H9 (cell line): ENCODE measurements at regions not wholly inside any gene's neighbourhood (a gene's known extent, or its start where the extent isn't known, plus 50 kb on each side); places are given as distances from the start of the nearest gene placed in this dataset.

Source experiments
- DNase-seq: peaks from one replicate; pipeline ENCODE4 v3.0.0-alpha.2; 2017
- H2AFZ ChIP-seq: one replicate; pipeline ENCODE4 v1.6.1; 2013; ENCODE audit warnings: mild to moderate bottlenecking, low read length, control low read depth, moderate library complexity
- H2AK5ac ChIP-seq: 2 replicates; pipeline ENCODE4 v1.6.1; 2013; ENCODE audit warnings: low read length, control low read depth, mixed read lengths; ENCODE audit not compliant: insufficient read length
- H2BK120ac ChIP-seq: one replicate; pipeline ENCODE4 v1.6.1; 2013; ENCODE audit warnings: low read depth, mild to moderate bottlenecking, low read length, control low read depth, inconsistent platforms; ENCODE audit not compliant: poor library complexity, severe bottlenecking
- H2BK12ac ChIP-seq: 2 replicates; pipeline ENCODE4 v1.6.1; 2013; ENCODE audit warnings: low read length, control low read depth, mixed read lengths, low read depth; ENCODE audit not compliant: insufficient read length
- H2BK15ac ChIP-seq: 2 replicates; pipeline ENCODE4 v1.6.1; 2013; ENCODE audit warnings: low read depth, low read length, control low read depth
- H2BK20ac ChIP-seq: one replicate; pipeline ENCODE4 v1.6.1; 2013; ENCODE audit warnings: low read depth, mild to moderate bottlenecking, low read length, control low read depth, inconsistent platforms; ENCODE audit not compliant: poor library complexity, severe bottlenecking
- H2BK5ac ChIP-seq: 2 replicates; pipeline ENCODE4 v1.6.1; 2013; ENCODE audit warnings: low read length, control low read depth, mixed read lengths; ENCODE audit not compliant: insufficient read length
- H3K14ac ChIP-seq: 2 replicates; pipeline ENCODE4 v1.6.1; 2013; ENCODE audit warnings: low read length, control low read depth; ENCODE audit not compliant: insufficient read depth
- H3K18ac ChIP-seq: 2 replicates; pipeline ENCODE4 v1.6.1; 2013; ENCODE audit warnings: low read depth, mild to moderate bottlenecking, mixed read lengths, low read length, control low read depth; ENCODE audit not compliant: insufficient read length
- H3K23ac ChIP-seq: 2 replicates; pipeline ENCODE4 v1.6.1; 2013; ENCODE audit warnings: low read length, control low read depth, mixed read lengths, low read depth; ENCODE audit not compliant: insufficient read length
- H3K23me2 ChIP-seq: 2 replicates; pipeline ENCODE4 v1.6.1; 2013; ENCODE audit warnings: low read depth, mild to moderate bottlenecking, mixed read lengths, low read length, control low read depth; ENCODE audit not compliant: insufficient read length, poor library complexity, severe bottlenecking
- H3K27ac ChIP-seq: 2 replicates; pipeline ENCODE4 v1.5.1; 2013; ENCODE audit warnings: low read length, control low read depth, mixed read lengths, low read depth; ENCODE audit not compliant: insufficient read length
- H3K27me3 ChIP-seq: 2 replicates; pipeline ENCODE4 v1.6.1; 2013; ENCODE audit warnings: low read length, control low read depth, inconsistent platforms; ENCODE audit not compliant: insufficient read depth
- H3K4ac ChIP-seq: 2 replicates; pipeline ENCODE4 v1.6.1; 2013; ENCODE audit warnings: low read depth, mild to moderate bottlenecking, control low read depth, inconsistent platforms, low read length, moderate library complexity
- H3K4me1 ChIP-seq: 2 replicates; pipeline ENCODE4 v1.6.1; 2013; ENCODE audit warnings: low read length, control low read depth, inconsistent platforms; ENCODE audit not compliant: insufficient read depth
- H3K4me2 ChIP-seq: 2 replicates; pipeline ENCODE4 v1.6.1; 2013; ENCODE audit warnings: low read length, control low read depth, mixed read lengths; ENCODE audit not compliant: insufficient read length, insufficient read depth
- H3K56ac ChIP-seq: 2 replicates; pipeline ENCODE4 v1.6.1; 2013; ENCODE audit warnings: low read depth, mild to moderate bottlenecking, mixed read lengths, low read length, control low read depth; ENCODE audit not compliant: insufficient read length
- H3K79me1 ChIP-seq: 2 replicates; pipeline ENCODE4 v1.6.1; 2013; ENCODE audit warnings: low read depth, mild to moderate bottlenecking, moderate library complexity, low read length, control low read depth, inconsistent platforms; ENCODE audit not compliant: insufficient read depth, poor library complexity, severe bottlenecking
- H3K79me2 ChIP-seq: 2 replicates; pipeline ENCODE4 v1.6.1; 2013; ENCODE audit warnings: low read length, control low read depth, inconsistent platforms; ENCODE audit not compliant: insufficient read depth
- H3K9ac ChIP-seq: 2 replicates; pipeline ENCODE4 v1.6.1; 2013; ENCODE audit warnings: low read length, control low read depth, mixed read lengths; ENCODE audit not compliant: insufficient read length; ENCODE audit errors: extremely low read depth
- H3K9me3 ChIP-seq: one replicate; pipeline ENCODE4 v1.6.1; 2013; ENCODE audit warnings: low read depth, low read length, inconsistent platforms; ENCODE audit not compliant: control insufficient read depth
- H3T11ph ChIP-seq: one replicate; pipeline ENCODE4 v1.6.1; 2013; ENCODE audit warnings: mild to moderate bottlenecking, low read length, control low read depth, inconsistent platforms
- H4K20me1 ChIP-seq: one replicate; pipeline ENCODE4 v1.6.1; 2013; ENCODE audit not compliant: control insufficient read depth, insufficient read length, insufficient read depth
- H4K5ac ChIP-seq: 2 replicates; pipeline ENCODE4 v1.6.1; 2013; ENCODE audit warnings: low read depth, mild to moderate bottlenecking, mixed read lengths, low read length, control low read depth; ENCODE audit not compliant: insufficient read length
- H4K8ac ChIP-seq: replicated peaks from 2 replicates; pipeline ENCODE4 v1.6.1; 2013; ENCODE audit warnings: low read length, control low read depth, mixed read lengths, low read depth; ENCODE audit not compliant: insufficient read length
- H4K91ac ChIP-seq: 2 replicates; pipeline ENCODE4 v1.6.1; 2013; ENCODE audit warnings: low read depth, mild to moderate bottlenecking, moderate library complexity, mixed read lengths, low read length, control low read depth; ENCODE audit not compliant: insufficient read length
- H3K27ac Mint-ChIP-seq, 3 experiments: 2 replicates in 2 of 3; 3 replicates in 1 of 3; pipeline ENCODE4 v1.8.0; 2020 to 2021; ENCODE audit warnings: mixed read lengths in 3 of 3, mild to moderate bottlenecking in 1 of 3, moderate library complexity in 1 of 3
- H3K27me3 Mint-ChIP-seq: 2 replicates; pipeline ENCODE4 v1.8.0; 2021; ENCODE audit warnings: low read depth, mild to moderate bottlenecking, moderate library complexity, mixed read lengths
- H3K36me3 Mint-ChIP-seq, 3 experiments: 2 replicates in 2 of 3; 3 replicates in 1 of 3; pipeline ENCODE4 v1.8.0; 2020 to 2021; ENCODE audit warnings: low read depth in 3 of 3, mixed read lengths in 3 of 3; ENCODE audit not compliant: insufficient read depth in 1 of 3
- H3K4me1 Mint-ChIP-seq, 2 experiments: 2 replicates each; pipeline ENCODE4 v1.8.0; 2020; ENCODE audit warnings: mixed read lengths in 2 of 2
- H3K4me3 Mint-ChIP-seq, 2 experiments: 2 replicates in 1 of 2; 3 replicates in 1 of 2; pipeline ENCODE4 v1.8.0; 2020 to 2021; ENCODE audit warnings: mild to moderate bottlenecking in 2 of 2, mixed read lengths in 2 of 2, moderate library complexity in 1 of 2
- H3K9me3 Mint-ChIP-seq, 2 experiments: 2 replicates in 1 of 2; 3 replicates in 1 of 2; pipeline ENCODE4 v1.8.0; 2020; ENCODE audit warnings: mild to moderate bottlenecking in 2 of 2, mixed read lengths in 2 of 2, moderate library complexity in 1 of 2
- CTCF ChIP-seq: fragments of 200-600 bp; sonication (generic); conservative IDR thresholded peaks from 3 replicates; pipeline ENCODE4 v1.8.0; 2021; ENCODE audit warnings: antibody characterized with exemption, mild to moderate bottlenecking

- TF ChIP-seq CTCF = no peak
- Histone ChIP-seq H3T11ph (no peak overlapping the region), H3K56ac (no peak overlapping the region), H3K23me2 (no peaks in the 10 kb centered on the region), H4K8ac (no peak overlapping the region), H3K27ac (no peak overlapping the region), H3K9me3 (no peaks in the 10 kb centered on the region), H3K79me1 (no peaks in the 10 kb centered on the region), H2AFZ (no peak overlapping the region), H2BK5ac (no peak overlapping the region), H2BK20ac (no peak overlapping the region), H2BK120ac (no peak overlapping the region), H4K20me1 (no peaks in the 10 kb centered on the region), H3K9ac (no peak overlapping the region), H3K4me2 (no peak overlapping the region), H3K4ac (no peak overlapping the region), H3K4me1 (no peaks in the 10 kb centered on the region), H2BK12ac (no peak overlapping the region), H2BK15ac (no peak overlapping the region), H3K23ac (no peak overlapping the region), H4K5ac (no peak overlapping the region), H4K91ac (no peak overlapping the region), H3K79me2 (no peaks in the 10 kb centered on the region), H3K14ac (no peak overlapping the region), H3K27me3 (no peaks in the 10 kb centered on the region; the same call in 1 of the 2 replicates), H2AK5ac (no peak overlapping the region), H3K18ac (no peak overlapping the region)
- Mint-ChIP-seq H3K4me3 (no peak overlapping the region), H3K4me1 (no peaks in the 10 kb centered on the region), H3K36me3 (peaks cover 0 to 2% (median 0%) of the 10 kb centered on the region in 3 experiments; a peak in 3 of 7 replicates), H3K9me3 (peaks cover 41 to 45% of the 10 kb centered on the region in 2 experiments), H3K27me3 (peaks cover 94% of the 10 kb centered on the region), H3K27ac (no peak overlapping the region)
- DNase-seq = no peak
Measured at GRCh38 chr22:22997262-22997898, 72.9 kb upstream of the GNAZ start.
